K562 (cell line): ENCODE measurements at regions not wholly inside any gene's neighbourhood (a gene's known extent, or its start where the extent isn't known, plus 50 kb on each side); places are given as distances from the start of the nearest gene placed in this dataset.
A peak's percentile ranks its signal among the peaks of the same experiment; 100 is the strongest.

Experiments
- ATAC-seq: fragments of 200-7000 bp; cut with Tn5 transposase; 3 replicates; pipeline ENCODE4 v1.9.1; 2020; ENCODE audit warnings: moderate library complexity
- BruUV-seq: library from RNA; stranded (reverse); fragments of 400-500 nt; replicated peaks from 2 replicates; lab custom pipeline; 2021; lab: Mats Ljungman, UMichigan
- CTCF ChIA-PET: fragments of 300-600 bp; formaldehyde crosslinking; extraction: SDS; loops from one replicate; lab custom pipeline; 2021; ENCODE audit warnings: low intra/inter-chr PET ratio; lab: Yijun Ruan, JAX
- POLR2A ChIA-PET: fragments of 300-600, 350-650 bp; sonication (Branson Sonifier 250); formaldehyde crosslinking; extraction: SDS; loops from one replicate; lab custom pipeline; 2021; ENCODE audit warnings: antibody characterized with exemption, inconsistent platforms; lab: Yijun Ruan, JAX
- DNase-seq, 4 experiments: peaks; one replicate each; pipeline versions ENCODE4 v3.0.0 to v3.0.0-alpha.2; 2011 to 2018; ENCODE audit warnings: low spot score in 3 of 4, mixed read lengths in 3 of 4; ENCODE audit errors: extremely low read depth in 1 of 4
- FAIRE-seq: peaks from 2 replicates; lab custom pipeline; 2011; peaks lifted over from hg19 to GRCh38; lab: Jason Lieb, UNC
- H2AFZ ChIP-seq: 2 replicates; pipeline ENCODE4 v1.6.0; 2011; ENCODE audit warnings: low read depth, low read length, control low read depth, inconsistent platforms
- H3K27ac ChIP-seq: fragments of 200-600 bp; 3 replicates; pipeline ENCODE4 v1.8.0; 2011; ENCODE audit warnings: low read depth, mild to moderate bottlenecking, control low read depth, inconsistent platforms, low read length, moderate library complexity, mixed read lengths; ENCODE audit errors: extremely low read depth
- H3K27me3 ChIP-seq, 2 experiments: fragments of 300-600 bp in 1 of 2; 2 replicates in 1 of 2; 3 replicates in 1 of 2; pipeline versions ENCODE4 v1.6.0 to v1.8.0; 2011; ENCODE audit warnings: inconsistent platforms in 2 of 2, low read length in 2 of 2, mild to moderate bottlenecking in 1 of 2, mixed read lengths in 1 of 2, moderate library complexity in 1 of 2; ENCODE audit not compliant: control insufficient read depth in 2 of 2, insufficient read depth in 2 of 2
- H3K36me3 ChIP-seq: fragments of 300-600 bp; 3 replicates; pipeline ENCODE4 v1.8.0; 2011; ENCODE audit warnings: mild to moderate bottlenecking, low read length, inconsistent platforms; ENCODE audit not compliant: control insufficient read depth, insufficient read depth
- H3K4me1 ChIP-seq, 2 experiments: fragments of 200-600 bp in 1 of 2; replicated peaks in 1 of 2; 2 replicates in 1 of 2; 3 replicates in 1 of 2; pipeline versions ENCODE4 v1.5.1 to v1.8.0; 2011; ENCODE audit warnings: inconsistent platforms in 2 of 2, low read length in 2 of 2, mild to moderate bottlenecking in 1 of 2, mixed read lengths in 1 of 2, moderate library complexity in 1 of 2; ENCODE audit not compliant: control insufficient read depth in 2 of 2, insufficient read depth in 2 of 2
- H3K4me2 ChIP-seq: 2 replicates; pipeline ENCODE4 v1.6.1; 2011; ENCODE audit warnings: low read length, control low read depth, inconsistent platforms, mixed read lengths; ENCODE audit not compliant: insufficient read depth
- H3K4me3 ChIP-seq: fragments of 200-600 bp; sonication (generic), shearing (Covaris generic); 2 replicates; pipeline ENCODE4 v1.5.1; 2016; ENCODE audit warnings: control low read depth, inconsistent platforms
- H3K79me2 ChIP-seq: fragments of 200-600 bp; 3 replicates; pipeline ENCODE4 v1.8.0; 2011; ENCODE audit warnings: low read length, inconsistent platforms; ENCODE audit not compliant: control insufficient read depth, insufficient read depth
- H3K9ac ChIP-seq, 2 experiments: 2 replicates each; pipeline versions ENCODE4 v1.6.0 to v1.6.1; 2011; ENCODE audit warnings: low read depth in 2 of 2, low read length in 2 of 2, control low read depth in 1 of 2, inconsistent platforms in 1 of 2, mild to moderate bottlenecking in 1 of 2, mixed read lengths in 1 of 2; ENCODE audit not compliant: insufficient read depth in 1 of 2
- H3K9me1 ChIP-seq: one replicate; pipeline ENCODE4 v1.6.0; 2011; ENCODE audit warnings: inconsistent platforms, mild to moderate bottlenecking, low read length, moderate library complexity; ENCODE audit not compliant: control insufficient read depth, insufficient read depth
- H3K9me3 ChIP-seq: replicated peaks from 2 replicates; pipeline ENCODE4 v1.5.1; 2011; ENCODE audit warnings: low read depth, low read length, inconsistent platforms; ENCODE audit not compliant: control insufficient read depth, insufficient read depth
- H4K20me1 ChIP-seq: replicated peaks from 2 replicates; pipeline ENCODE4 v1.6.1; 2011; ENCODE audit warnings: low read length, inconsistent platforms, mixed read lengths; ENCODE audit not compliant: control insufficient read depth, insufficient read depth
- FOXJ3 ChIP-seq: sonication (generic); formaldehyde crosslinking; IDR thresholded peaks from 2 replicates; pipeline ENCODE4 v1.4.0; 2020; ENCODE audit warnings: mild to moderate bottlenecking, missing genetic modification reagents
- MED1 ChIP-seq: sonication (generic); formaldehyde crosslinking; IDR thresholded peaks from 2 replicates; pipeline ENCODE4 v1.8.1; 2023; ENCODE audit warnings: missing genetic modification reagents, borderline replicate concordance
- MTF1 ChIP-seq: fragments of 250-450 bp; sonication (Bioruptor Pico); IDR thresholded peaks from 2 replicates; pipeline ENCODE4 v1.9.0; 2021; ENCODE audit warnings: moderate library complexity, mild to moderate bottlenecking, inconsistent platforms, borderline replicate concordance
- MYBL2 ChIP-seq, 2 experiments: fragments of 450-650 bp in 1 of 2; sonication (generic) in 1 of 2; formaldehyde crosslinking in 1 of 2; IDR thresholded peaks; 2 replicates each; pipeline versions ENCODE4 v1.6.1 to v1.8.1; 2017 to 2022; ENCODE audit warnings: borderline replicate concordance in 1 of 2, inconsistent platforms in 1 of 2, low read depth in 1 of 2, mild to moderate bottlenecking in 1 of 2, missing genetic modification reagents in 1 of 2, moderate library complexity in 1 of 2
- NR3C1 ChIP-seq: sonication (generic); formaldehyde crosslinking; IDR thresholded peaks from 2 replicates; pipeline ENCODE4 v1.8.1; 2022; ENCODE audit warnings: missing genetic modification reagents
- POLR3A ChIP-seq: IDR thresholded peaks from 2 replicates; pipeline ENCODE4 v1.6.1; 2011; ENCODE audit warnings: borderline replicate concordance, mild to moderate bottlenecking, moderate library complexity; ENCODE audit not compliant: insufficient read length, insufficient read depth; ENCODE audit errors: extremely low read depth
- ZNF224 ChIP-seq: sonication (generic); formaldehyde crosslinking; IDR thresholded peaks from 2 replicates; pipeline ENCODE4 v1.8.0; 2022; ENCODE audit warnings: mild to moderate bottlenecking, missing genetic modification reagents
- ZNF282 ChIP-seq: sonication (generic); formaldehyde crosslinking; IDR thresholded peaks from 2 replicates; pipeline ENCODE4 v1.8.1; 2023; ENCODE audit warnings: missing genetic modification reagents
- ZNF696 ChIP-seq: fragments of 250-450 bp; sonication (Bioruptor Pico); conservative IDR thresholded peaks from 2 replicates; pipeline ENCODE4 v1.4.0; 2020; ENCODE audit warnings: mild to moderate bottlenecking, moderate library complexity
- ZZZ3 ChIP-seq: fragments of 450-650 bp; IDR thresholded peaks from 2 replicates; pipeline ENCODE4 v1.6.1; 2016; ENCODE audit warnings: antibody characterized with exemption, mild to moderate bottlenecking, moderate library complexity
- WGBS: fragments of 100-300 bp; shearing (Covaris generic); methylation state at CpG from one replicate; pipeline ENCODE4 v1.1.6; 2016; ENCODE audit warnings: low coverage, mixed read lengths; ENCODE audit not compliant: insufficient coverage; ENCODE audit errors: missing lambda C conversion rate; 5-methylcytosine and 5-hydroxymethylcytosine counted together
- in situ Hi-C: fragments of 300-500 bp; cut with MboI; formaldehyde crosslinking; loops from 4 replicates; pipeline ENCODE4 v1.15.0; 2018; ENCODE audit warnings: inconsistent platforms, mixed read lengths
- intact Hi-C: fragments of 100-400 bp; cut with micrococcal nuclease; formaldehyde crosslinking; loops from 2 replicates; pipeline ENCODE4 v1.14.2; 2022
- TF ChIP-seq, protein P1 (sequence below): IDR thresholded peaks from 2 replicates; pipeline ENCODE4 v1.6.1; 2014; ENCODE audit warnings: antibody characterized with exemption
- TF ChIP-seq, protein P2 (sequence below): fragments of 200-800 bp; sonication (Bioruptor generic); IDR thresholded peaks from 2 replicates; pipeline ENCODE4 v1.6.1; 2017; ENCODE audit warnings: missing genetic modification characterization, missing compliant biosample characterization
- TF ChIP-seq, protein P3 (sequence below): IDR thresholded peaks from 2 replicates; pipeline ENCODE4 v1.6.1; 2012; ENCODE audit warnings: low read depth, low read length, improper control_type of control experiment, borderline replicate concordance
- TF ChIP-seq, protein P4 (sequence below), 2 experiments: fragments of 200-800 bp in 1 of 2; sonication (Bioruptor generic) in 1 of 2; sonication (generic) in 1 of 2; formaldehyde crosslinking in 1 of 2; IDR thresholded peaks in 1 of 2; conservative IDR thresholded peaks in 1 of 2; 2 replicates each; pipeline versions ENCODE4 v1.5.0 to v1.6.1; 2016 to 2020; ENCODE audit warnings: missing compliant biosample characterization in 1 of 2, missing genetic modification characterization in 1 of 2, missing genetic modification reagents in 1 of 2

DNA sequence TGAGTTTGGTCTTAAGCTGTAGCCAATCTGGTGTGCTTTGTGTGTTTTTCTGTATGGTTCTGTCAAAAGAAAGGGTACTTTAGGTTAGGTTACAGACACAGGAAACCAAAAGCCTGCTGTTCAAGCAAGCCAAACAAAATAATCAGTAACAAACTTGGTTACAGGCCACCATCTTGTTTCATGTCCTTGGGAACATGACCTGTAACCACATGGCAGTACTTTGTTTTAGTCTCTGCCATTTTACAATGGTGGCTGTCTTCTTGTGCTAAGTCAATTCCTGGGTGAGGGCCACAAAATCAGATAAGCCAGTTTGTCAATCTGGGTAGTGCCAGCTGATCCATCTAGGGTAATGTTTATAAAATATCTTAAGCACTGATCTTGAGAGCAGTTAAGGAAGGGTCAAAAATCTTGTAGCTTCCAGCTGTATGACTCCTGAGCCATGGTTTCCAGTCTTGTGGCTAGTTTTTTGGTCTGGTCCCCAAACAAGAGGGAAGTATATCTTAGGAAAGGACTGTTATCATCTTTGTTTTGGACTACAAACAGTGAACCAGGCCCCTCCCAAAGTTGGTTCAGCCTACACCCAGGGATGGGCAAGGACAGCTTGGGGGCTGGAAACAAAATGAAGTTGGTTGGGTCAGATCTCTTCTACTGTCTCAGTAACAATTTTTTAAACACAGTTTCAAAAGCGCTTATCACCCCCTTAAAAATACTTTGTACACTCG, 90.0 kb downstream of the IGLL5 start:
- no peaks in the 10 kb centered on the region for H4K20me1 ChIP-seq
- no peaks in the 10 kb centered on the region for H3K36me3 ChIP-seq
- no peak overlapping the region for H2AFZ ChIP-seq
- DNase-seq (no peak), FAIRE-seq (no peak), ATAC-seq (no peak)
- H3K4me1 ChIP-seq = no peaks in the 10 kb centered on the region
- no peak overlapping the region for H3K4me3 ChIP-seq
- no peaks in the 10 kb centered on the region for H3K79me2 ChIP-seq
- no peaks in the 10 kb centered on the region for H3K9me1 ChIP-seq
- H3K27ac ChIP-seq = no peak overlapping the region
- H3K4me2 ChIP-seq = no peak overlapping the region
- no TSS peak for BruUV-seq
- in situ Hi-C loops = no loop called here
- WGBS = 1% methylated on average over 2 of the region's 2 CpGs
- ChIA-PET POLR2A (interaction anchor here (1.3 to 4.3 kb wide), 2 partner anchors 9 to 21 kb away, joined by 4 to 35 read pairs; no protein-coding TSS in a partner anchor), CTCF (interaction anchor here (2.8 kb wide), 1 partner anchor 18 kb away, joined by 8 read pairs; no protein-coding TSS in a partner anchor)
- H3K27me3 ChIP-seq = peaks cover 0 to 4% of the 10 kb centered on the region in 2 experiments; a peak in 1 of 5 replicates
- H3K9ac ChIP-seq = no peak overlapping the region
- peaks cover 7% of the 10 kb centered on the region for H3K9me3 ChIP-seq
- intact Hi-C loops = loop anchor here (5.0 kb wide), 1 partner anchor 50 kb away; no protein-coding TSS in a partner anchor
- TF ChIP-seq ZNF282 (CRISPR knock-in tag) (peak; percentile 13; the same call in 1 of the 2 replicates), POLR3A (no peak), MTF1 (CRISPR knock-in tag) (no peak), ZNF696 (CRISPR knock-in tag) (no peak), ZZZ3 (no peak), ZNF224 (no peak), MYBL2 (IDR thresholded peaks at IDR 0.05; ENCODE audit: low read depth) (no peak), MYBL2 (CRISPR knock-in tag; IDR thresholded peaks at IDR 0.05; ENCODE audit: borderline replicate concordance) (0 out of 2 replicates have a peak, but pooled peaks have one; percentile 67), NR3C1 (peak; percentile 59; the same call in 1 of the 2 replicates), FOXJ3 (peak; percentile 62), MED1 (0 out of 2 replicates have a peak, but pooled peaks have one; percentile 71)
- TF ChIP-seq, protein P1, sequence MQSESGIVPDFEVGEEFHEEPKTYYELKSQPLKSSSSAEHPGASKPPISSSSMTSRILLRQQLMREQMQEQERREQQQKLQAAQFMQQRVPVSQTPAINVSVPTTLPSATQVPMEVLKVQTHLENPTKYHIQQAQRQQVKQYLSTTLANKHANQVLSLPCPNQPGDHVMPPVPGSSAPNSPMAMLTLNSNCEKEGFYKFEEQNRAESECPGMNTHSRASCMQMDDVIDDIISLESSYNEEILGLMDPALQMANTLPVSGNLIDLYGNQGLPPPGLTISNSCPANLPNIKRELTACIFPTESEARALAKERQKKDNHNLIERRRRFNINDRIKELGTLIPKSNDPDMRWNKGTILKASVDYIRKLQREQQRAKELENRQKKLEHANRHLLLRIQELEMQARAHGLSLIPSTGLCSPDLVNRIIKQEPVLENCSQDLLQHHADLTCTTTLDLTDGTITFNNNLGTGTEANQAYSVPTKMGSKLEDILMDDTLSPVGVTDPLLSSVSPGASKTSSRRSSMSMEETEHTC = no peak
- TF ChIP-seq, protein P2, sequence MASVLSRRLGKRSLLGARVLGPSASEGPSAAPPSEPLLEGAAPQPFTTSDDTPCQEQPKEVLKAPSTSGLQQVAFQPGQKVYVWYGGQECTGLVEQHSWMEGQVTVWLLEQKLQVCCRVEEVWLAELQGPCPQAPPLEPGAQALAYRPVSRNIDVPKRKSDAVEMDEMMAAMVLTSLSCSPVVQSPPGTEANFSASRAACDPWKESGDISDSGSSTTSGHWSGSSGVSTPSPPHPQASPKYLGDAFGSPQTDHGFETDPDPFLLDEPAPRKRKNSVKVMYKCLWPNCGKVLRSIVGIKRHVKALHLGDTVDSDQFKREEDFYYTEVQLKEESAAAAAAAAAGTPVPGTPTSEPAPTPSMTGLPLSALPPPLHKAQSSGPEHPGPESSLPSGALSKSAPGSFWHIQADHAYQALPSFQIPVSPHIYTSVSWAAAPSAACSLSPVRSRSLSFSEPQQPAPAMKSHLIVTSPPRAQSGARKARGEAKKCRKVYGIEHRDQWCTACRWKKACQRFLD (CRISPR knock-in tag) = no peak
- TF ChIP-seq, protein P3, sequence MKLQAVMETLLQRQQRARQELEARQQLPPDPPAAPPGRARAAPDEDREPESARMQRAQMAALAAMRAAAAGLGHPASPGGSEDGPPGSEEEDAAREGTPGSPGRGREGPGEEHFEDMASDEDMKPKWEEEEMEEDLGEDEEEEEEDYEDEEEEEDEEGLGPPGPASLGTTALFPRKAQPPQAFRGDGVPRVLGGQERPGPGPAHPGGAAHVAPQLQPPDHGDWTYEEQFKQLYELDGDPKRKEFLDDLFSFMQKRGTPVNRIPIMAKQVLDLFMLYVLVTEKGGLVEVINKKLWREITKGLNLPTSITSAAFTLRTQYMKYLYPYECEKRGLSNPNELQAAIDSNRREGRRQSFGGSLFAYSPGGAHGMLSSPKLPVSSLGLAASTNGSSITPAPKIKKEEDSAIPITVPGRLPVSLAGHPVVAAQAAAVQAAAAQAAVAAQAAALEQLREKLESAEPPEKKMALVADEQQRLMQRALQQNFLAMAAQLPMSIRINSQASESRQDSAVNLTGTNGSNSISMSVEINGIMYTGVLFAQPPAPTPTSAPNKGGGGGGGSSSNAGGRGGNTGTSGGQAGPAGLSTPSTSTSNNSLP = no peak
- TF ChIP-seq, protein P4, sequence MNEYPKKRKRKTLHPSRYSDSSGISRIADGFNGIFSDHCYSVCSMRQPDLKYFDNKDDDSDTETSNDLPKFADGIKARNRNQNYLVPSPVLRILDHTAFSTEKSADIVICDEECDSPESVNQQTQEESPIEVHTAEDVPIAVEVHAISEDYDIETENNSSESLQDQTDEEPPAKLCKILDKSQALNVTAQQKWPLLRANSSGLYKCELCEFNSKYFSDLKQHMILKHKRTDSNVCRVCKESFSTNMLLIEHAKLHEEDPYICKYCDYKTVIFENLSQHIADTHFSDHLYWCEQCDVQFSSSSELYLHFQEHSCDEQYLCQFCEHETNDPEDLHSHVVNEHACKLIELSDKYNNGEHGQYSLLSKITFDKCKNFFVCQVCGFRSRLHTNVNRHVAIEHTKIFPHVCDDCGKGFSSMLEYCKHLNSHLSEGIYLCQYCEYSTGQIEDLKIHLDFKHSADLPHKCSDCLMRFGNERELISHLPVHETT (CRISPR knock-in tag; conservative IDR thresholded peaks at IDR 0.05 in 1 of 2, IDR thresholded peaks at IDR 0.05 in 1 of 2) = 0 out of 4 replicates have a peak, but pooled peaks of 1 of the 2 experiments have one; percentile 32
